ENCODE measurements at regions not wholly inside any gene's neighbourhood (a gene's known extent, or its start where the extent isn't known, plus 50 kb on each side); places are given as distances from the start of the nearest gene placed in this dataset.

- TF ChIP-seq FOXP2 (optimal IDR thresholded peaks at IDR 0.05; ENCODE audit: borderline replicate concordance, extremely low read depth, extremely low read length, insufficient read depth) (no peak), SIN3A (IDR thresholded peaks at IDR 0.05; ENCODE audit: borderline replicate concordance, insufficient read depth, low read length) (no peak), TAF1 (IDR thresholded peaks at IDR 0.05; ENCODE audit: borderline replicate concordance, insufficient read depth, low read length) (no peak), REST (IDR thresholded peaks at IDR 0.05; ENCODE audit: insufficient read depth in 1 of 2, low read depth in 2 of 2, low read length in 2 of 2) (no peak), POLR2AphosphoS5 (IDR thresholded peaks at IDR 0.05; ENCODE audit: low read depth, low read length) (no peak)
These were observed 231.5 kb downstream of the TRIML1 start for GRCh38 chr4:188370777-188371176.

- TF ChIP-seq FOXP2 (optimal IDR thresholded peaks at IDR 0.05; ENCODE audit: borderline replicate concordance, extremely low read depth, extremely low read length, insufficient read depth) (no peak), TAF1 (IDR thresholded peaks at IDR 0.05; ENCODE audit: borderline replicate concordance, insufficient read depth, low read length) (no peak), SIN3A (IDR thresholded peaks at IDR 0.05; ENCODE audit: borderline replicate concordance, insufficient read depth, low read length) (no peak), REST (IDR thresholded peaks at IDR 0.05; ENCODE audit: insufficient read depth in 1 of 2, low read depth in 2 of 2, low read length in 2 of 2) (no peak), POLR2AphosphoS5 (IDR thresholded peaks at IDR 0.05; ENCODE audit: low read depth, low read length) (no peak)
These were observed 232.8 kb downstream of the TRIML1 start for GRCh38 chr4:188372058-188372457.

- TF ChIP-seq SIN3A (IDR thresholded peaks at IDR 0.05; ENCODE audit: borderline replicate concordance, insufficient read depth, low read length) = no peak
- TF ChIP-seq FOXP2 (optimal IDR thresholded peaks at IDR 0.05; ENCODE audit: borderline replicate concordance, extremely low read depth, extremely low read length, insufficient read depth) = no peak
- TF ChIP-seq TAF1 (IDR thresholded peaks at IDR 0.05; ENCODE audit: borderline replicate concordance, insufficient read depth, low read length) = no peak
- TF ChIP-seq REST (IDR thresholded peaks at IDR 0.05; ENCODE audit: insufficient read depth in 1 of 2, low read depth in 2 of 2, low read length in 2 of 2) = no peak
- TF ChIP-seq POLR2AphosphoS5 (IDR thresholded peaks at IDR 0.05; ENCODE audit: low read depth, low read length) = no peak
These were observed 233.6 kb downstream of the TRIML1 start for GRCh38 chr4:188372829-188373228.

- TF ChIP-seq REST (IDR thresholded peaks at IDR 0.05; ENCODE audit: insufficient read depth in 1 of 2, low read depth in 2 of 2, low read length in 2 of 2) (no peak), FOXP2 (optimal IDR thresholded peaks at IDR 0.05; ENCODE audit: borderline replicate concordance, extremely low read depth, extremely low read length, insufficient read depth) (no peak), POLR2AphosphoS5 (IDR thresholded peaks at IDR 0.05; ENCODE audit: low read depth, low read length) (no peak), TAF1 (IDR thresholded peaks at IDR 0.05; ENCODE audit: borderline replicate concordance, insufficient read depth, low read length) (no peak), SIN3A (IDR thresholded peaks at IDR 0.05; ENCODE audit: borderline replicate concordance, insufficient read depth, low read length) (no peak)
These were observed 235.6 kb downstream of the TRIML1 start for GRCh38 chr4:188374871-188375270.

GRCh38 chr4:188377816-188378215 lies 238.6 kb downstream of the TRIML1 start:
- TF ChIP-seq POLR2AphosphoS5 (IDR thresholded peaks at IDR 0.05; ENCODE audit: low read depth, low read length) (no peak), TAF1 (IDR thresholded peaks at IDR 0.05; ENCODE audit: borderline replicate concordance, insufficient read depth, low read length) (no peak), REST (IDR thresholded peaks at IDR 0.05; ENCODE audit: insufficient read depth in 1 of 2, low read depth in 2 of 2, low read length in 2 of 2) (no peak), FOXP2 (optimal IDR thresholded peaks at IDR 0.05; ENCODE audit: borderline replicate concordance, extremely low read depth, extremely low read length, insufficient read depth) (no peak), SIN3A (IDR thresholded peaks at IDR 0.05; ENCODE audit: borderline replicate concordance, insufficient read depth, low read length) (no peak)
